Bronchial epithelial cell (primary cell): ENCODE measurements at regions not wholly inside any gene's neighbourhood (a gene's known extent, or its start where the extent isn't known, plus 50 kb on each side); places are given as distances from the start of the nearest gene placed in this dataset.

Experiments
- DNase-seq: peaks from one replicate; pipeline ENCODE4 v3.0.0-alpha.2; 2010; ENCODE audit warnings: low read depth
- FAIRE-seq: peaks from 2 replicates; lab custom pipeline; 2011; peaks lifted over from hg19 to GRCh38; lab: Jason Lieb, UNC
- H3K27me3 ChIP-seq: 2 replicates; pipeline ENCODE4 v1.5.1; 2011; ENCODE audit warnings: low read length; ENCODE audit not compliant: control insufficient read depth, insufficient read depth
- H3K36me3 ChIP-seq: 2 replicates; pipeline ENCODE4 v1.5.1; 2011; ENCODE audit warnings: low read length; ENCODE audit not compliant: control insufficient read depth, insufficient read depth
- H3K4me3 ChIP-seq: 2 replicates; pipeline ENCODE4 v1.5.1; 2011; ENCODE audit warnings: mild to moderate bottlenecking, low read depth, low read length, control low read depth
- TF ChIP-seq, protein P1 (sequence below): IDR thresholded peaks from 2 replicates; pipeline ENCODE4 v1.5.1; 2011; ENCODE audit warnings: mild to moderate bottlenecking, moderate library complexity, low read length, control low read depth, inconsistent platforms; ENCODE audit not compliant: insufficient read depth, severe bottlenecking

GRCh38 chr11:91700854-91701253 lies 523.8 kb upstream of the FAT3 start:
- FAIRE-seq, result no peak
- TF ChIP-seq, protein P1, sequence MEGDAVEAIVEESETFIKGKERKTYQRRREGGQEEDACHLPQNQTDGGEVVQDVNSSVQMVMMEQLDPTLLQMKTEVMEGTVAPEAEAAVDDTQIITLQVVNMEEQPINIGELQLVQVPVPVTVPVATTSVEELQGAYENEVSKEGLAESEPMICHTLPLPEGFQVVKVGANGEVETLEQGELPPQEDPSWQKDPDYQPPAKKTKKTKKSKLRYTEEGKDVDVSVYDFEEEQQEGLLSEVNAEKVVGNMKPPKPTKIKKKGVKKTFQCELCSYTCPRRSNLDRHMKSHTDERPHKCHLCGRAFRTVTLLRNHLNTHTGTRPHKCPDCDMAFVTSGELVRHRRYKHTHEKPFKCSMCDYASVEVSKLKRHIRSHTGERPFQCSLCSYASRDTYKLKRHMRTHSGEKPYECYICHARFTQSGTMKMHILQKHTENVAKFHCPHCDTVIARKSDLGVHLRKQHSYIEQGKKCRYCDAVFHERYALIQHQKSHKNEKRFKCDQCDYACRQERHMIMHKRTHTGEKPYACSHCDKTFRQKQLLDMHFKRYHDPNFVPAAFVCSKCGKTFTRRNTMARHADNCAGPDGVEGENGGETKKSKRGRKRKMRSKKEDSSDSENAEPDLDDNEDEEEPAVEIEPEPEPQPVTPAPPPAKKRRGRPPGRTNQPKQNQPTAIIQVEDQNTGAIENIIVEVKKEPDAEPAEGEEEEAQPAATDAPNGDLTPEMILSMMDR, result no peak
- no peak for DNase-seq
- Histone ChIP-seq H3K4me3 (no peak overlapping the region), H3K36me3 (no peaks in the 10 kb centered on the region), H3K27me3 (no peaks in the 10 kb centered on the region)

- Histone ChIP-seq H3K36me3 (no peaks in the 10 kb centered on the region), H3K27me3 (no peaks in the 10 kb centered on the region), H3K4me3 (no peak overlapping the region)
- no peak for DNase-seq
- TF ChIP-seq, protein P1, result no peak
- FAIRE-seq, result no peak
Observed at GRCh38 chr11:91698845-91699244, 525.8 kb upstream of the FAT3 start.

DNA sequence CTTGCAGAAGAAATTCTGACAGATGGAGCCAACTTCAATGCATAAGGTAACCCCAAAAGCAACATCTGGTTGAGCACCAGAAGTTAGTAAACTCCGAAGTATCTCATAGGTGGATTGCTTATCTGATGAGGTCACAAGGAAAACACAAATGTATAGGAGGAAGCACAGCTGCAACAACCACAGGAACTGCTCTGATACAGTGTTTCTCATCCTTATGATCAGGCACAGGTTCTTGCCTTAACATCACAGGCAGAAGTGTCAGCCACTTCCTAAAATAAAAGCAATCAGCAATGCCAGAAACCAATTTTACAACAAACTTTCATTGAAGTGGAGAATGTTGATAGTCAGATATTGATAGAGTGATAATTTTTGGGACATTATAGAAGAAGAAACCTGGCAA lies 530.3 kb upstream of the FAT3 start:
- TF ChIP-seq, protein P1, result no peak
- Histone ChIP-seq H3K27me3 (no peaks in the 10 kb centered on the region), H3K4me3 (no peak overlapping the region), H3K36me3 (no peaks in the 10 kb centered on the region)
- DNase-seq, result no peak
- no peak for FAIRE-seq

GRCh38 chr11:91691872-91692271 lies 532.7 kb upstream of the FAT3 start:
- TF ChIP-seq, protein P1, result no peak
- FAIRE-seq (no peak), DNase-seq (peak; percentile 88)
- Histone ChIP-seq H3K4me3 (no peak overlapping the region), H3K27me3 (no peaks in the 10 kb centered on the region), H3K36me3 (no peaks in the 10 kb centered on the region)

DNA sequence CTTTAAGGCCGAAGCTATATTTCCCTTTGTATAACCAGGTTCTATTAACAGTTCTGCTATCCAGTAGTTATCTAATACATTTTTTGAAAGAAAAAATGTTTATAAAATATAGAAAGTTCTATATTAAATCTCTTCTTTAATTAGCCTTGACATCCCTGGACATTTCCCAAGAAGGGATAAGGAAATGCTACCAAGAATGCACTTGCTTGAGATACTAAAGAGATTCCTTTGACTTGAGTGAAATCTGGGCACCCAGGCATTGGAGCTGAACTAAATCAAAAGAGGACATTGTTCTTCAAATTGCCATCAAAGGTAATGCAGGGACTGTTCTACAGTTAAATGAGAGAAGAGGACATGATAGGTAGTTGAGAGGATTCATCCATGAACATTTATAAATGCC lies 535.9 kb upstream of the FAT3 start:
- no peaks in the 10 kb centered on the region for H3K27me3 ChIP-seq
- TF ChIP-seq, protein P1, result no peak
- no peak overlapping the region for H3K4me3 ChIP-seq
- DNase-seq (no peak), FAIRE-seq (no peak)
- no peaks in the 10 kb centered on the region for H3K36me3 ChIP-seq

DNA sequence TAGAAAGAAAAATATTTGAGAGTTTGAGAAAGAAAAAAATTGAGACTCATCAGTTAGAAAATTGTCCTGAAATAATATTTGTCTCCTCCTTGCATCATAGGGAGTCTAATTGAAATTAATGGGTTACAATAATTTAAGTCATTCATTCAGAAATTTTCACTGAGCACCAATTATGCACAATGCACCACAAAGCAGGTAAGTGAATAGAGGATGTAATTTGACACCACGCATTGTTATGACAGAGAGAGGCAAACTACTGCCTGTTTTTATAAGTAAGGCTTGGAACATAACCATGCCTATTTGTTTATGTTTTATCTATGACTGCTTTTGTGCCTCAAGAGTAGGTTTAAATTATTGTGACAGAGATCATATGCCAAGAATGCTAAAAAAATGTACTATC lies 537.9 kb upstream of the FAT3 start:
- TF ChIP-seq, protein P1, result no peak
- FAIRE-seq, result no peak
- DNase-seq, result peak; percentile 30
- no peak overlapping the region for H3K4me3 ChIP-seq
- no peaks in the 10 kb centered on the region for H3K27me3 ChIP-seq
- H3K36me3 ChIP-seq, result no peaks in the 10 kb centered on the region
